Lower lobe of right lung (tissue), 2 donors: ENCODE measurements at regions not wholly inside any gene's neighbourhood (a gene's known extent, or its start where the extent isn't known, plus 50 kb on each side); places are given as distances from the start of the nearest gene placed in this dataset.
A peak's percentile ranks its signal among the peaks of the same experiment; 100 is the strongest.

Source experiments
- ATAC-seq, 2 donors: fragments of 200-7000 bp; cut with Tn5 transposase; one replicate each; pipeline ENCODE4 v1.9.1; 2020 to 2022; ENCODE audit warnings: mild to moderate bottlenecking in 2 of 2, moderate library complexity in 2 of 2
- DNase-seq: peaks from one replicate; pipeline ENCODE4 v3.0.0-alpha.2; 2020
- H3K27ac ChIP-seq: fragments of 200-600 bp; one replicate; pipeline ENCODE4 v1.8.0; 2022
- H3K27me3 ChIP-seq: fragments of 200-600 bp; one replicate; pipeline ENCODE4 v1.8.0; 2022; ENCODE audit warnings: low read depth
- H3K36me3 ChIP-seq: fragments of 200-600 bp; one replicate; pipeline ENCODE4 v1.8.0; 2022; ENCODE audit warnings: mild to moderate bottlenecking
- H3K4me1 ChIP-seq: fragments of 200-600 bp; one replicate; pipeline ENCODE4 v1.8.0; 2022
- H3K4me3 ChIP-seq: fragments of 200-600 bp; one replicate; pipeline ENCODE4 v1.8.0; 2022; ENCODE audit warnings: mild to moderate bottlenecking
- H3K9me3 ChIP-seq: fragments of 200-600 bp; one replicate; pipeline ENCODE4 v1.8.0; 2022
- CTCF ChIP-seq: fragments of 200-600 bp; IDR thresholded peaks from one replicate; pipeline ENCODE4 v1.8.0; 2022; ENCODE audit warnings: antibody characterized with exemption, mild to moderate bottlenecking
- intact Hi-C: fragments of 100-400 bp; cut with DNase I; formaldehyde crosslinking; loops from one replicate; pipeline ENCODE4 v1.11.0; 2022
- donor health status: DM: no; HTN: yes; CAD: no; lungs with severe emphysema.

- TF ChIP-seq CTCF, result no peak
- Histone ChIP-seq H3K9me3 (no peaks in the 10 kb centered on the region), H3K36me3 (no peaks in the 10 kb centered on the region), H3K27ac (no peak overlapping the region), H3K4me1 (peaks cover 5% of the 10 kb centered on the region), H3K27me3 (no peaks in the 10 kb centered on the region), H3K4me3 (no peak overlapping the region)
- ATAC-seq (no peak), DNase-seq (no peak)
- intact Hi-C loops, result no loop called here
Observed at GRCh38 chr5:116626945-116627679, 52.5 kb upstream of the SEMA6A start.

- peak; percentile 60 to 71 for ATAC-seq
- Histone ChIP-seq H3K4me3 (peak overlapping the region; percentile 0), H3K36me3 (no peaks in the 10 kb centered on the region), H3K27me3 (no peaks in the 10 kb centered on the region), H3K4me1 (peaks cover 5% of the 10 kb centered on the region), H3K27ac (peak overlapping the region; percentile 6), H3K9me3 (no peaks in the 10 kb centered on the region)
- intact Hi-C loops, result no loop called here
- TF ChIP-seq CTCF, result no peak
- no peak for DNase-seq
Observed at GRCh38 chr5:116626272-116626723, 51.7 kb upstream of the SEMA6A start.
